Neural progenitor cell (in vitro differentiated cells): ENCODE measurements at regions not wholly inside any gene's neighbourhood (a gene's known extent, or its start where the extent isn't known, plus 50 kb on each side); places are given as distances from the start of the nearest gene placed in this dataset.

Experiments used
- DNase-seq: peaks from one replicate; pipeline ENCODE4 v3.0.0-alpha.2; 2016; ENCODE audit warnings: low spot score
- H2AFZ ChIP-seq: fragments of 200-600 bp; sonication (generic); replicated peaks from 2 replicates; pipeline ENCODE4 v1.6.1; 2016; ENCODE audit warnings: antibody characterized with exemption
- H3F3A ChIP-seq: fragments of 200-600 bp; sonication (generic); 2 replicates; pipeline ENCODE4 v1.6.1; 2016; ENCODE audit warnings: antibody characterized with exemption, low read depth
- H3K27ac ChIP-seq: fragments of 200-600 bp; sonication (generic); 2 replicates; pipeline ENCODE4 v1.5.1; 2016; ENCODE audit warnings: mild to moderate bottlenecking
- H3K27me3 ChIP-seq: fragments of 200-600 bp; sonication (generic); 2 replicates; pipeline ENCODE4 v1.6.1; 2016; ENCODE audit warnings: mild to moderate bottlenecking, moderate library complexity
- H3K36me3 ChIP-seq: fragments of 200-600 bp; sonication (generic); 2 replicates; pipeline ENCODE4 v1.5.1; 2016
- H3K4me1 ChIP-seq: fragments of 200-600 bp; sonication (generic); 2 replicates; pipeline ENCODE4 v1.6.1; 2016; ENCODE audit warnings: mixed run types
- H3K4me2 ChIP-seq: fragments of 200-600 bp; sonication (generic); 2 replicates; pipeline ENCODE4 v1.6.1; 2016
- H3K4me3 ChIP-seq: fragments of 200-600 bp; sonication (generic); 2 replicates; pipeline ENCODE4 v1.5.1; 2016
- H3K79me2 ChIP-seq: fragments of 200-600 bp; sonication (generic); 2 replicates; pipeline ENCODE4 v1.6.1; 2016; ENCODE audit warnings: low read depth
- H3K9ac ChIP-seq: fragments of 200-600 bp; sonication (generic); 2 replicates; pipeline ENCODE4 v1.6.1; 2016
- H3K9me3 ChIP-seq: fragments of 200-600 bp; sonication (generic); 2 replicates; pipeline ENCODE4 v1.5.1; 2016; ENCODE audit warnings: low read depth
- H4K20me1 ChIP-seq: fragments of 200-600 bp; sonication (generic); 2 replicates; pipeline ENCODE4 v1.6.1; 2016; ENCODE audit warnings: low read depth
- H3K27ac Mint-ChIP-seq: 3 replicates; pipeline ENCODE4 v1.8.0; 2021; ENCODE audit warnings: mixed read lengths
- H3K27me3 Mint-ChIP-seq: 2 replicates; pipeline ENCODE4 v1.8.0; 2022; ENCODE audit warnings: low read depth, mild to moderate bottlenecking, inconsistent platforms, moderate library complexity, mixed read lengths; ENCODE audit not compliant: insufficient read depth
- H3K36me3 Mint-ChIP-seq: 3 replicates; pipeline ENCODE4 v1.8.0; 2021; ENCODE audit warnings: mixed read lengths
- H3K4me1 Mint-ChIP-seq: 3 replicates; pipeline ENCODE4 v1.8.0; 2021; ENCODE audit warnings: mixed read lengths
- H3K4me3 Mint-ChIP-seq: 3 replicates; pipeline ENCODE4 v1.8.0; 2021; ENCODE audit warnings: mild to moderate bottlenecking, moderate library complexity, mixed read lengths
- H3K9me3 Mint-ChIP-seq: 3 replicates; pipeline ENCODE4 v1.8.0; 2020; ENCODE audit warnings: mixed read lengths
- EZH2 ChIP-seq: fragments of 200-600 bp; sonication (generic); IDR thresholded peaks from 2 replicates; pipeline ENCODE4 v1.6.1; 2017; ENCODE audit warnings: antibody characterized with exemption, mild to moderate bottlenecking, moderate library complexity
- EZH2phosphoT487 ChIP-seq: fragments of 200-600 bp; sonication (generic); IDR thresholded peaks from 2 replicates; pipeline ENCODE4 v1.6.1; 2017; ENCODE audit warnings: antibody characterized with exemption
- TF ChIP-seq, protein P1 (sequence below): fragments of 200-600 bp; sonication (generic); IDR thresholded peaks from 2 replicates; pipeline ENCODE4 v1.5.1; 2017; ENCODE audit warnings: antibody characterized with exemption, mild to moderate bottlenecking

DNA sequence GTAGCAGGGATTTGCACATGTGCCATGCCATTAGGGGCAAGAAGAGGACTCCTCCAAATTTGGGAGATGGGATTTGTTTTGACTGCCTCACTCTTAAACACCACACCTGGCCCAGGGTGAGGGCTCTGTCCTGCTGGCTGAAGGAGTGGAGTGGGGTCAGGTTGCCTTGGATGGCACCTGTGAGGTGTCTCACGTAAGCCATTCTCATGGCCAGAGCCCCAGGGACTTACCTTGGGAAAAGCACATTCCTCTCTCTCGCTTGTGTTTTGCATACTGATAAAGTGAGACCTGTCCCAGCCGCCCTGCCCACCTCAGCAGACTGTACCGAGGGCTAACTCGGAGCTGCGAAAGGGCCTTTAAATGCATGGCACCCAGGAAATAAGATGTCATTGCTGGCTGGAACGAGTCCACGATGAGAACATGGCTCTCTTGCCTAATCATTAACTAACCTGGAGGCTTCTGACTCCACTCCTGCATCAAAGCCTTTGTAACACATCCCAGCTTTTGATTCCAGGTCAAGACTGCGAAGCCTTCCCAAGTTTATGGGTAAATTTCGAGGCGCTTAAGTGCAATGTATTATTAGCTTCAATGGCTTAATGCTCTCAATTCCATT is 184.0 kb upstream of the RNF32 start:
- no peak overlapping the region for H2AFZ ChIP-seq
- no peaks in the 10 kb centered on the region for H3K27me3 Mint-ChIP-seq
- no peaks in the 10 kb centered on the region for H4K20me1 ChIP-seq
- H3K4me3 ChIP-seq: no peak overlapping the region
- no peak overlapping the region for H3K27ac Mint-ChIP-seq
- no peak overlapping the region for H3K9ac ChIP-seq
- peaks cover 12% of the 10 kb centered on the region for H3K4me1 Mint-ChIP-seq
- no peaks in the 10 kb centered on the region for H3K4me1 ChIP-seq
- H3K9me3 ChIP-seq: no peaks in the 10 kb centered on the region
- H3K9me3 Mint-ChIP-seq: no peaks in the 10 kb centered on the region
- no peak for DNase-seq
- H3K27me3 ChIP-seq: no peaks in the 10 kb centered on the region
- no peak overlapping the region for H3K4me3 Mint-ChIP-seq
- H3K4me2 ChIP-seq: no peak overlapping the region
- H3F3A ChIP-seq: no peaks in the 10 kb centered on the region
- H3K27ac ChIP-seq: no peak overlapping the region
- no peak for TF ChIP-seq EZH2phosphoT487
- TF ChIP-seq EZH2: no peak
- TF ChIP-seq, protein P1, sequence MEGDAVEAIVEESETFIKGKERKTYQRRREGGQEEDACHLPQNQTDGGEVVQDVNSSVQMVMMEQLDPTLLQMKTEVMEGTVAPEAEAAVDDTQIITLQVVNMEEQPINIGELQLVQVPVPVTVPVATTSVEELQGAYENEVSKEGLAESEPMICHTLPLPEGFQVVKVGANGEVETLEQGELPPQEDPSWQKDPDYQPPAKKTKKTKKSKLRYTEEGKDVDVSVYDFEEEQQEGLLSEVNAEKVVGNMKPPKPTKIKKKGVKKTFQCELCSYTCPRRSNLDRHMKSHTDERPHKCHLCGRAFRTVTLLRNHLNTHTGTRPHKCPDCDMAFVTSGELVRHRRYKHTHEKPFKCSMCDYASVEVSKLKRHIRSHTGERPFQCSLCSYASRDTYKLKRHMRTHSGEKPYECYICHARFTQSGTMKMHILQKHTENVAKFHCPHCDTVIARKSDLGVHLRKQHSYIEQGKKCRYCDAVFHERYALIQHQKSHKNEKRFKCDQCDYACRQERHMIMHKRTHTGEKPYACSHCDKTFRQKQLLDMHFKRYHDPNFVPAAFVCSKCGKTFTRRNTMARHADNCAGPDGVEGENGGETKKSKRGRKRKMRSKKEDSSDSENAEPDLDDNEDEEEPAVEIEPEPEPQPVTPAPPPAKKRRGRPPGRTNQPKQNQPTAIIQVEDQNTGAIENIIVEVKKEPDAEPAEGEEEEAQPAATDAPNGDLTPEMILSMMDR: no peak
- no peaks in the 10 kb centered on the region for H3K36me3 ChIP-seq
- H3K36me3 Mint-ChIP-seq: no peaks in the 10 kb centered on the region
- H3K79me2 ChIP-seq: no peaks in the 10 kb centered on the region

DNA sequence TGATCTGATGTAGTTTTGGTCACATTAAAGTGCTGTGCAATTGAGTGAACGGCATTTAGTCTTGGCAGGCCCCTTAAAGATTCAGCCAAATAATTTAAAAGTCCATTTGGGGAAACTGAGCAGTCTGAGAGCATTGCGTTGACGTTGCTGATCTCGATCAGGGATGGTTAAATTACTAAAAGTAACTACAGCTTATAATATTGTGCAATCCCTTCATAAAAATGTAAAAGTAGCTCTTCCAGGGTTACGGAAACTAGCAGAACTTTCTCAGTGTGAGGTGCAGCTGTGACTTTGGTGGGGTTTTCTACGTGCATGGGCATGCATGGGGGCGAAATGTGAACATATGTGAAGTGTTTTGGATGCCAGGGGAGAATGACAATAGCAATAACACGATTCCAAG is 184.5 kb upstream of the RNF32 start:
- Histone ChIP-seq H3K27ac (no peak overlapping the region), H3K36me3 (no peaks in the 10 kb centered on the region), H2AFZ (no peak overlapping the region), H3K4me2 (no peak overlapping the region), H3K79me2 (no peaks in the 10 kb centered on the region), H3K4me1 (no peaks in the 10 kb centered on the region), H3K4me3 (no peak overlapping the region), H4K20me1 (no peaks in the 10 kb centered on the region), H3K9me3 (no peaks in the 10 kb centered on the region), H3F3A (no peaks in the 10 kb centered on the region), H3K9ac (no peak overlapping the region), H3K27me3 (no peaks in the 10 kb centered on the region)
- Mint-ChIP-seq H3K4me1 (peaks cover 8% of the 10 kb centered on the region), H3K27me3 (no peaks in the 10 kb centered on the region), H3K36me3 (no peaks in the 10 kb centered on the region), H3K9me3 (no peaks in the 10 kb centered on the region), H3K4me3 (no peak overlapping the region), H3K27ac (no peak overlapping the region)
- no peak for DNase-seq
- TF ChIP-seq, protein P1: no peak
- TF ChIP-seq EZH2phosphoT487: no peak
- TF ChIP-seq EZH2: no peak

DNA sequence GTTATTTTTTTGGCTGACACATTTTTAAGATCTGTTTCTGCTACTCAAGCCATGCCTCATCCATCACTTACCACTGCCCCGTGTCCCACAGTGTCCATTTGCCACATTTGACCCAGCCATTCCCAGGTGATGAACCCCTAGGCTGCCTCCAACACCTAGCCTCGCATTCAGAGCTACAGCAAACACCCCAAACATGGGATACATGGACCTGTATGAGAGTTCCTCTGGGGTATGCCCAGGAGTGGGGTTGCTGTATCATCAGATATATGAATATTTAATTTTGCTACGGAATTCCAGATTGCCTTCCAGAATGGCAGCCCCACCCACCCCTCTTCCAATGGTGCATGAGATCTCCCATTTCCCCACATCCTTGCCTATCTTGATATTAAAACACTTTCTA is 190.1 kb upstream of the RNF32 start:
- no peak overlapping the region for H3K9ac ChIP-seq
- Mint-ChIP-seq H3K27me3 (peaks cover 2% of the 10 kb centered on the region), H3K36me3 (no peaks in the 10 kb centered on the region)

More for the DNA sequence above, 190.1 kb upstream of the RNF32 start:
- Histone ChIP-seq H3F3A (no peaks in the 10 kb centered on the region), H3K27ac (no peak overlapping the region), H3K36me3 (no peaks in the 10 kb centered on the region), H3K4me3 (no peak overlapping the region), H3K79me2 (no peaks in the 10 kb centered on the region), H3K4me1 (no peaks in the 10 kb centered on the region), H2AFZ (no peak overlapping the region), H4K20me1 (no peaks in the 10 kb centered on the region), H3K4me2 (no peak overlapping the region), H3K27me3 (no peaks in the 10 kb centered on the region), H3K9me3 (no peaks in the 10 kb centered on the region)
- H3K27ac Mint-ChIP-seq: no peak overlapping the region
- DNase-seq: no peak
- H3K4me3 Mint-ChIP-seq: no peak overlapping the region
- TF ChIP-seq EZH2phosphoT487 (no peak), EZH2 (no peak)
- TF ChIP-seq, protein P1: no peak
- H3K9me3 Mint-ChIP-seq: no peaks in the 10 kb centered on the region
- H3K4me1 Mint-ChIP-seq: no peaks in the 10 kb centered on the region
